ENCODE measurements at regions not wholly inside any gene's neighbourhood (a gene's known extent, or its start where the extent isn't known, plus 50 kb on each side); places are given as distances from the start of the nearest gene placed in this dataset.
"Not testable (repeated sequence)": the region's sequence is repeated elsewhere in the genome, so short reads cannot be mapped to it uniquely, and the experiment has no call there.

DNA sequence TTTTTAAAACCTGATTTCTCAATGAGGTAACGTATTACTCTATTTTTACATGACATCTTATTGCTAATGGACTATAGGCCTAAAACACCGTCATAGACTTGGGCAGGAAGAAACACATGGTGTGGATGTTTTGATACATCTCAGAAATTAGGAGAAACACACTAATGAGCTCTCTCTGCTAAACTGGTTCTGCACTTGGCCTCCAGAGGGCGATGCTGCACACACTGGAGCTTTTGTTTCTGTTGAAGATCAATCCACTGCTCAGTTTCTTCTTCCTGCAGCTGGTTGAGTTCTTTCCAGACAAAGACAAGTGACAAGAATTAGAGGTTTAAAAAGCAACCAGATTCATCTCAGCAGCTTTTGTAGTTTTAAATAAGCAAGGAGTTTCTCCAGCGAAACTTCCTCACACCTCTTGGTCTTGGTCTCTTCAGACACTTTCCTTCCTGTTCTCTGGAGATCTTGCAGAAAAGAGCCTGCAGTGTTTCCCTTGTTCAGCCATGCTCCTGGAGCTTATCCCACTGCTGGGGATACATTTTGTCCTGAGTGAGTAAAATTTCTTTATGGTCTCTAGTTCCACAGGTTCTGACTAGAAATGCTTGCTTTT, 178.5 kb upstream of the OR4E1 start:
- no peak overlapping the region for H2AFZ ChIP-seq
- no peak overlapping the region for H3K9ac ChIP-seq
- H3K4me1 ChIP-seq = no peaks in the 10 kb centered on the region
- H3K79me2 ChIP-seq = no peaks in the 10 kb centered on the region
- TF ChIP-seq, protein P1, sequence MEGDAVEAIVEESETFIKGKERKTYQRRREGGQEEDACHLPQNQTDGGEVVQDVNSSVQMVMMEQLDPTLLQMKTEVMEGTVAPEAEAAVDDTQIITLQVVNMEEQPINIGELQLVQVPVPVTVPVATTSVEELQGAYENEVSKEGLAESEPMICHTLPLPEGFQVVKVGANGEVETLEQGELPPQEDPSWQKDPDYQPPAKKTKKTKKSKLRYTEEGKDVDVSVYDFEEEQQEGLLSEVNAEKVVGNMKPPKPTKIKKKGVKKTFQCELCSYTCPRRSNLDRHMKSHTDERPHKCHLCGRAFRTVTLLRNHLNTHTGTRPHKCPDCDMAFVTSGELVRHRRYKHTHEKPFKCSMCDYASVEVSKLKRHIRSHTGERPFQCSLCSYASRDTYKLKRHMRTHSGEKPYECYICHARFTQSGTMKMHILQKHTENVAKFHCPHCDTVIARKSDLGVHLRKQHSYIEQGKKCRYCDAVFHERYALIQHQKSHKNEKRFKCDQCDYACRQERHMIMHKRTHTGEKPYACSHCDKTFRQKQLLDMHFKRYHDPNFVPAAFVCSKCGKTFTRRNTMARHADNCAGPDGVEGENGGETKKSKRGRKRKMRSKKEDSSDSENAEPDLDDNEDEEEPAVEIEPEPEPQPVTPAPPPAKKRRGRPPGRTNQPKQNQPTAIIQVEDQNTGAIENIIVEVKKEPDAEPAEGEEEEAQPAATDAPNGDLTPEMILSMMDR (IDR thresholded peaks at IDR 0.05) = peak; percentile 42
- H3K9me3 ChIP-seq (ENCODE audit: control insufficient read depth, low read length) = no peaks in the 10 kb centered on the region
- H3K4me3 ChIP-seq (ENCODE audit: low read depth, low read length) = no peak overlapping the region
- H3K27ac ChIP-seq = no peak overlapping the region
- peaks cover 4% of the 10 kb centered on the region for H3K27me3 ChIP-seq (ENCODE audit: control insufficient read depth, insufficient read depth, low read length)
- no peak overlapping the region for H3K4me2 ChIP-seq (ENCODE audit: low read length)
- H3K36me3 ChIP-seq (ENCODE audit: control insufficient read depth, insufficient read depth, low read length) = no peaks in the 10 kb centered on the region

DNA sequence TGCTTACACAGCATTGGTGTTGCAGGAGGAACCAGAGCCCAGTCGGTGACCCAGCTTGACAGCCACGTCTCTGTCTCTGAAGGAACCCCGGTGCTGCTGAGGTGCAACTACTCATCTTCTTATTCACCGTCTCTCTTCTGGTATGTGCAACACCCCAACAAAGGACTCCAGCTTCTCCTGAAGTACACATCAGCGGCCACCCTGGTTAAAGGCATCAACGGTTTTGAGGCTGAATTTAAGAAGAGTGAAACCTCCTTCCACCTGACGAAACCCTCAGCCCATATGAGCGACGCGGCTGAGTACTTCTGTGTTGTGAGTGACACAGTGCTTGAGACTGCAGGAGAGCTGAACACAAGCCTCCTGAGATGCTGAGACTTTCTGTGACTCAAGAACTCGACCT, 173.3 kb upstream of the OR4E1 start:
- not testable (repeated sequence) for H2AFZ ChIP-seq; H3K4me3 ChIP-seq (ENCODE audit: low read depth, low read length)

DNA sequence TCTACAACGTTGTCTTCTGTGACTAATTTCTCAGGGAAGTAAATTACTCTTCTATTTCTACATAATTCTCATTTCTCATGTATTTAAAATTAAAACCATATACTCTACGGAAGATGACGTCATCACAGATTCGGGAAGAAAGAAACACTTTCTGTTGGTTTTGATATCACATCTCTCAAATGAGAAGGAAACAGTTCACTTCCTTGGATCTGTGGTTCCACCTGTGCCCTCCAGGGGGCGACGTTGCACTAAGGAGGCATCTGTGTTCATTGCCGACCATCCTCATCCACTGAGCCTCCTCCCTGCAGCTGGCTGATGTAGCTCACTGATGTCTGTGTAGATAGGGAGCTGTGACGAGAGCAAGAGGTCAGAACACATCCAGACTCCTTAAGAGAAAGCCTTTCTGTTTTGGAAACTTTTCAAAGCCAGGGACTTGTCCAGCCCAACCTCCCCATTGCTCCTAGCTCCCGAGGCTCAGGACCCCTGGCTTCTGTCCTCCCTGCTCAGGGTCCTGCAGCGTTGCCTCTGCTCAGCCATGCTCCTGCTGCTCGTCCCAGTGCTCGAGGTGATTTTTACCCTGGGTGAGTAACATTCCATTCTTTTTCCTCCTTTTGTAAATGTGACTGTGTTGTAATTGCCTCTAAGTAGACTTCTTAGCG, 172.7 kb upstream of the OR4E1 start:
- Histone ChIP-seq H3K9ac (no peak overlapping the region), H2AFZ (no peak overlapping the region), H3K4me1 (no peaks in the 10 kb centered on the region), H3K9me3 (ENCODE audit: control insufficient read depth, low read length) (no peaks in the 10 kb centered on the region), H3K27ac (no peak overlapping the region), H3K36me3 (ENCODE audit: control insufficient read depth, insufficient read depth, low read length) (no peaks in the 10 kb centered on the region), H3K4me3 (ENCODE audit: low read depth, low read length) (no peak overlapping the region), H3K27me3 (ENCODE audit: control insufficient read depth, insufficient read depth, low read length) (no peaks in the 10 kb centered on the region), H3K79me2 (no peaks in the 10 kb centered on the region), H3K4me2 (ENCODE audit: low read length) (no peak overlapping the region)
- TF ChIP-seq, protein P1 (IDR thresholded peaks at IDR 0.05) = peak; percentile 22

More for the DNA sequence above, 173.3 kb upstream of the OR4E1 start:
- H3K9ac ChIP-seq; H3K27me3 ChIP-seq (ENCODE audit: control insufficient read depth, insufficient read depth, low read length); H3K9me3 ChIP-seq (ENCODE audit: control insufficient read depth, low read length); H3K4me2 ChIP-seq (ENCODE audit: low read length); H3K27ac ChIP-seq; H3K79me2 ChIP-seq; H3K36me3 ChIP-seq (ENCODE audit: control insufficient read depth, insufficient read depth, low read length); H3K4me1 ChIP-seq: not testable (repeated sequence)

DNA sequence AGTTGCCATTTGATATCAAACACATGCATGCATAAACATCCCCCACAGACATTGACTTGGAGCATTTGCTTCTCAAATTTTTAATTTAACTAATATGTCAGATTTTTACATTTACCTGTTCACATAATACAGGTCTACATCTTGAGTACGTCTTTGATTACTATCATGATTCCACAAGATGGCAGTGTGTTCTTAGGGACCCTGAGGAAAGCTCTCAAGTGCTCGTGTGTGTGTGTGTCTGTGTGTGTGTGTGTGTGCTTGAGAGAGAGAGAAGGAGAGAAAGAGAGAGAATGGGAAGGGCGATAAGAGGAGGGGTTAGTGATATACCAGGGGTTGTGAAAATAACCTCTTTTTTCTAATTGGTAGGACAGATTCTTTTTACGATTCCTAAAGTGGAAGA, 167.1 kb upstream of the OR4E1 start:
- Histone ChIP-seq H3K4me3 (ENCODE audit: low read depth, low read length) (no peak overlapping the region), H3K36me3 (ENCODE audit: control insufficient read depth, insufficient read depth, low read length) (no peaks in the 10 kb centered on the region), H3K9ac (no peak overlapping the region), H3K4me1 (no peaks in the 10 kb centered on the region), H3K4me2 (ENCODE audit: low read length) (no peak overlapping the region), H3K79me2 (no peaks in the 10 kb centered on the region), H3K27me3 (ENCODE audit: control insufficient read depth, insufficient read depth, low read length) (no peaks in the 10 kb centered on the region), H3K9me3 (ENCODE audit: control insufficient read depth, low read length) (peaks cover 3% of the 10 kb centered on the region), H2AFZ (no peak overlapping the region), H3K27ac (no peak overlapping the region)
- TF ChIP-seq, protein P1 (IDR thresholded peaks at IDR 0.05) = no peak

DNA sequence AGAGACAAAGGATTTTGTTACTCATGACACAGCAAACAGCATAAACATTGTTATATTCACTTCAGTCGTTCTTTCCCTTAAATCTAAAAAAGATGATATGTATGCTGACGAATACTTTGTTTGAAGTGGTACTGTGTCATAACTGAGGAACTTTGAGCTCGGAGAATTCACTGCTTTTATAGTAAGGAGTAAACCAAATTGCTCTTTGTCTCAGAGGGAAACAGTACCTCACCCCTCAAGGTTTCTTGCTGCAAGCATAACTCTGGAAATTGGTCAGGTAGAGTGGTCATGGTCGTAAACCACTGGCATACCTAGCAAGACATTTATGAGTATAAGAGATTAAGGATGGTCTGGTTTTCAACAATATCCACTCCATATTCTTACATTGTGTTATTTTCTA, 160.2 kb upstream of the OR4E1 start:
- Histone ChIP-seq H3K9ac (no peak overlapping the region), H3K4me3 (ENCODE audit: low read depth, low read length) (no peak overlapping the region), H3K4me2 (ENCODE audit: low read length) (no peak overlapping the region), H3K9me3 (ENCODE audit: control insufficient read depth, low read length) (peaks cover 3% of the 10 kb centered on the region), H2AFZ (no peak overlapping the region), H3K79me2 (no peaks in the 10 kb centered on the region), H3K4me1 (no peaks in the 10 kb centered on the region), H3K27ac (no peak overlapping the region), H3K27me3 (ENCODE audit: control insufficient read depth, insufficient read depth, low read length) (no peaks in the 10 kb centered on the region), H3K36me3 (ENCODE audit: control insufficient read depth, insufficient read depth, low read length) (no peaks in the 10 kb centered on the region)
- TF ChIP-seq, protein P1 (IDR thresholded peaks at IDR 0.05) = no peak
